HG03066 (cell line): ENCODE measurements at regions not wholly inside any gene's neighbourhood (a gene's known extent, or its start where the extent isn't known, plus 50 kb on each side); places are given as distances from the start of the nearest gene placed in this dataset.

Source experiments
- ATAC-seq: cut with Tn5 transposase; IDR thresholded peaks from one replicate; pipeline ENCODE4 v1.9.1; 2021; ENCODE audit warnings: low read depth; ENCODE audit not compliant: unreplicated experiment

GRCh38 chr12:91572869-91573268, 390.3 kb upstream of the DCN start:
- no peak for ATAC-seq

GRCh38 chr12:91567100-91567485, 384.5 kb upstream of the DCN start:
- no peak for ATAC-seq

- ATAC-seq, result no peak
Measured at GRCh38 chr12:91566328-91567099, 383.9 kb upstream of the DCN start.

- no peak for ATAC-seq
Measured at GRCh38 chr12:91565846-91566245, 383.2 kb upstream of the DCN start.

GRCh38 chr12:91565246-91565645, 382.6 kb upstream of the DCN start:
- no peak for ATAC-seq

GRCh38 chr12:91563011-91563765, 380.6 kb upstream of the DCN start:
- ATAC-seq, result no peak

GRCh38 chr12:91562476-91562875, 379.9 kb upstream of the DCN start:
- ATAC-seq, result no peak

GRCh38 chr12:91561958-91562325, 379.3 kb upstream of the DCN start:
- no peak for ATAC-seq

GRCh38 chr12:91561301-91561957, 378.8 kb upstream of the DCN start:
- ATAC-seq, result no peak

GRCh38 chr12:91556909-91557308, 374.3 kb upstream of the DCN start:
- ATAC-seq, result no peak

GRCh38 chr12:91555436-91556415, 373.1 kb upstream of the DCN start:
- ATAC-seq, result no peak

- ATAC-seq, result no peak
Measured at GRCh38 chr12:91551927-91552326, 369.3 kb upstream of the DCN start.

GRCh38 chr12:91551242-91551641, 368.6 kb upstream of the DCN start:
- ATAC-seq, result no peak

GRCh38 chr12:91542666-91543065, 360.0 kb upstream of the DCN start:
- no peak for ATAC-seq

- ATAC-seq, result no peak
Measured at GRCh38 chr12:91542067-91542466, 359.4 kb upstream of the DCN start.

- no peak for ATAC-seq
Measured at GRCh38 chr12:91538418-91538817, 355.8 kb upstream of the DCN start.

- ATAC-seq, result no peak
Measured at GRCh38 chr12:91533366-91533765, 350.7 kb upstream of the DCN start.

GRCh38 chr12:91529829-91530228, 347.2 kb upstream of the DCN start:
- no peak for ATAC-seq

- ATAC-seq, result no peak
Measured at GRCh38 chr12:91523831-91524230, 341.2 kb upstream of the DCN start.

- no peak for ATAC-seq
Measured at GRCh38 chr12:91516695-91517047, 334.1 kb upstream of the DCN start.
